ENCODE measurements at regions not wholly inside any gene's neighbourhood (a gene's known extent, or its start where the extent isn't known, plus 50 kb on each side); places are given as distances from the start of the nearest gene placed in this dataset.

DNA sequence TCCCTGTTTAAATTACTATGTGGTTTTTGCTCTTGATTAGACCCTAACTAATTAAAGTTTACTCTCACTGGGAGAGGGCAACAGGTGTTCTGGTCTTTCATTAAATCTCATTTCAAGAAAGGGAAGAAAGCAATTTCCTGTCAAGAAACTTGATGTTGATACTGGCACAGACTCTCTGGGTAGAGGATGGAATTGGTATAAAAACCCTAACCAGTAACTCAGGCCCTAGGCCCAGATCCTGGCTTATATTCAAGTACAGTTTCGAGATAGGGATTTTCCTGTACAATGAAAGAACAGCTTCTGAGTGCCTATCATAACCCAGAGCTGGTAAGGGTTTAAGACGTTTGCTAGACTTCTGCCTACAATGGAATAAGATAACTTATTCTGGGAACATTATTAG, 61.6 kb upstream of the ACYP2 start:
- Histone ChIP-seq H3K79me1 (ENCODE audit: low read depth, low read length) (no peaks in the 10 kb centered on the region), H2BK15ac (ENCODE audit: low read length) (no peak overlapping the region), H4K20me1 (replicated peaks in 1 of 2; ENCODE audit: control insufficient read depth in 1 of 2, insufficient read depth in 2 of 2, low read length in 2 of 2) (no peaks in the 10 kb centered on the region), H3K18ac (ENCODE audit: extremely low read depth, low read length) (no peak overlapping the region), H2BK5ac (ENCODE audit: low read depth, low read length) (no peak overlapping the region), H3K9ac (replicated peaks in 1 of 4; ENCODE audit: extremely low read depth in 1 of 4, low read depth in 3 of 4, low read length in 3 of 4) (no peak overlapping the region), H3K36me3 (ENCODE audit: control insufficient read depth in 2 of 4, insufficient read depth in 4 of 4, low read length in 3 of 4) (no peaks in the 10 kb centered on the region), H4K91ac (replicated peaks; ENCODE audit: insufficient read length, low read length) (no peak overlapping the region), H3K4me3 (ENCODE audit: extremely low read depth in 1 of 4, insufficient read depth in 2 of 4, low read depth in 3 of 4, low read length in 4 of 4) (no peak overlapping the region), H4K5ac (ENCODE audit: insufficient read length, low read depth, low read length) (no peak overlapping the region), H3K27me3 (replicated peaks in 1 of 4; ENCODE audit: control insufficient read depth in 3 of 4, extremely low read depth in 1 of 4, insufficient read depth in 3 of 4, low read length in 3 of 4) (no peaks in the 10 kb centered on the region), H2BK120ac (replicated peaks; ENCODE audit: low read depth, low read length) (no peak overlapping the region), H3K23me2 (ENCODE audit: low read depth, low read length) (no peaks in the 10 kb centered on the region), H2AK5ac (ENCODE audit: low read depth, low read length) (no peak overlapping the region), H3K4me2 (ENCODE audit: insufficient read depth in 1 of 2, low read depth in 2 of 2, low read length in 2 of 2) (no peak overlapping the region), H2BK12ac (ENCODE audit: low read depth, low read length) (no peak overlapping the region), H3K27ac (ENCODE audit: low read depth, low read length) (no peak overlapping the region), H3K23ac (ENCODE audit: insufficient read length) (no peak overlapping the region), H3K14ac (ENCODE audit: insufficient read length) (no peak overlapping the region), H3K79me2 (ENCODE audit: control insufficient read depth in 1 of 2, insufficient read depth in 2 of 2, low read length in 2 of 2) (no peaks in the 10 kb centered on the region), H2AFZ (ENCODE audit: low read length) (no peak overlapping the region), H4K8ac (ENCODE audit: extremely low read depth, insufficient read depth, low read length) (no peak overlapping the region), H3K56ac (replicated peaks; ENCODE audit: insufficient read length, low read depth, low read length) (no peak overlapping the region), H3K4me1 (replicated peaks in 1 of 4; ENCODE audit: control insufficient read depth in 3 of 4, insufficient read depth in 4 of 4, low read length in 3 of 4) (no peaks in the 10 kb centered on the region), H3K4ac (replicated peaks; ENCODE audit: insufficient read length, low read depth, low read length) (no peak overlapping the region), H3K9me3 (ENCODE audit: insufficient read depth in 2 of 2, low read depth in 1 of 2, low read length in 1 of 2) (peaks cover 6 to 21% of the 10 kb centered on the region in 2 experiments; a peak in 2 of 4 replicates), H2BK20ac (ENCODE audit: low read length) (no peak overlapping the region)
- 89% methylated on average over 2 of the region's 2 CpGs; no CpG with 5 or more reads in 1 of the 2 experiments for WGBS, 2 experiments (ENCODE audit: extremely low coverage in 1 of 2, insufficient coverage in 1 of 2, insufficient read length in 1 of 2, insufficient replicate concordance in 2 of 2, low coverage in 1 of 2, low lambda C conversion rate in 2 of 2, missing lambda C conversion rate in 1 of 2)
- ChIA-PET CTCF (ENCODE audit: partially characterized antibody) (interaction anchor here (0.6 to 2.6 kb wide), 7 partner anchors 8 to 73 kb away, joined by 3 to 11 read pairs (median 3); no protein-coding TSS in a partner anchor), POLR2A (ENCODE audit: partially characterized antibody) (no interaction called here)
- FAIRE-seq (no peak), DNase-seq (ENCODE audit: low read depth in 1 of 2, low spot score in 2 of 2) (no peak)
- no peak for TF ChIP-seq YY1 (IDR thresholded peaks at IDR 0.05; ENCODE audit: low read depth, low read length)
- TF ChIP-seq, protein P1, sequence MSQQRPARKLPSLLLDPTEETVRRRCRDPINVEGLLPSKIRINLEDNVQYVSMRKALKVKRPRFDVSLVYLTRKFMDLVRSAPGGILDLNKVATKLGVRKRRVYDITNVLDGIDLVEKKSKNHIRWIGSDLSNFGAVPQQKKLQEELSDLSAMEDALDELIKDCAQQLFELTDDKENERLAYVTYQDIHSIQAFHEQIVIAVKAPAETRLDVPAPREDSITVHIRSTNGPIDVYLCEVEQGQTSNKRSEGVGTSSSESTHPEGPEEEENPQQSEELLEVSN (IDR thresholded peaks at IDR 0.05) = no peak
- no peak for TF ChIP-seq JUND (IDR thresholded peaks at IDR 0.05; ENCODE audit: low read length)
- TF ChIP-seq TBP (IDR thresholded peaks at IDR 0.05; ENCODE audit: low read depth, low read length) = no peak
- TF ChIP-seq TAF1 (IDR thresholded peaks at IDR 0.05; ENCODE audit: low read depth, low read length) = no peak
- TF ChIP-seq, protein P2, sequence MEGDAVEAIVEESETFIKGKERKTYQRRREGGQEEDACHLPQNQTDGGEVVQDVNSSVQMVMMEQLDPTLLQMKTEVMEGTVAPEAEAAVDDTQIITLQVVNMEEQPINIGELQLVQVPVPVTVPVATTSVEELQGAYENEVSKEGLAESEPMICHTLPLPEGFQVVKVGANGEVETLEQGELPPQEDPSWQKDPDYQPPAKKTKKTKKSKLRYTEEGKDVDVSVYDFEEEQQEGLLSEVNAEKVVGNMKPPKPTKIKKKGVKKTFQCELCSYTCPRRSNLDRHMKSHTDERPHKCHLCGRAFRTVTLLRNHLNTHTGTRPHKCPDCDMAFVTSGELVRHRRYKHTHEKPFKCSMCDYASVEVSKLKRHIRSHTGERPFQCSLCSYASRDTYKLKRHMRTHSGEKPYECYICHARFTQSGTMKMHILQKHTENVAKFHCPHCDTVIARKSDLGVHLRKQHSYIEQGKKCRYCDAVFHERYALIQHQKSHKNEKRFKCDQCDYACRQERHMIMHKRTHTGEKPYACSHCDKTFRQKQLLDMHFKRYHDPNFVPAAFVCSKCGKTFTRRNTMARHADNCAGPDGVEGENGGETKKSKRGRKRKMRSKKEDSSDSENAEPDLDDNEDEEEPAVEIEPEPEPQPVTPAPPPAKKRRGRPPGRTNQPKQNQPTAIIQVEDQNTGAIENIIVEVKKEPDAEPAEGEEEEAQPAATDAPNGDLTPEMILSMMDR (IDR thresholded peaks at IDR 0.05; ENCODE audit: control extremely low read depth in 1 of 3, insufficient read depth in 1 of 3, low read depth in 1 of 3, low read length in 3 of 3) = no peak
- no peak for TF ChIP-seq POLR2AphosphoS5 (IDR thresholded peaks at IDR 0.05; ENCODE audit: low read depth, low read length)
- TF ChIP-seq, protein P3, sequence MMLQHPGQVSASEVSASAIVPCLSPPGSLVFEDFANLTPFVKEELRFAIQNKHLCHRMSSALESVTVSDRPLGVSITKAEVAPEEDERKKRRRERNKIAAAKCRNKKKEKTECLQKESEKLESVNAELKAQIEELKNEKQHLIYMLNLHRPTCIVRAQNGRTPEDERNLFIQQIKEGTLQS (IDR thresholded peaks at IDR 0.05; ENCODE audit: insufficient read depth, low read depth, low read length) = no peak

All from H1 (cell line).